ENCODE measurements at regions not wholly inside any gene's neighbourhood (a gene's known extent, or its start where the extent isn't known, plus 50 kb on each side); places are given as distances from the start of the nearest gene placed in this dataset.

DNA sequence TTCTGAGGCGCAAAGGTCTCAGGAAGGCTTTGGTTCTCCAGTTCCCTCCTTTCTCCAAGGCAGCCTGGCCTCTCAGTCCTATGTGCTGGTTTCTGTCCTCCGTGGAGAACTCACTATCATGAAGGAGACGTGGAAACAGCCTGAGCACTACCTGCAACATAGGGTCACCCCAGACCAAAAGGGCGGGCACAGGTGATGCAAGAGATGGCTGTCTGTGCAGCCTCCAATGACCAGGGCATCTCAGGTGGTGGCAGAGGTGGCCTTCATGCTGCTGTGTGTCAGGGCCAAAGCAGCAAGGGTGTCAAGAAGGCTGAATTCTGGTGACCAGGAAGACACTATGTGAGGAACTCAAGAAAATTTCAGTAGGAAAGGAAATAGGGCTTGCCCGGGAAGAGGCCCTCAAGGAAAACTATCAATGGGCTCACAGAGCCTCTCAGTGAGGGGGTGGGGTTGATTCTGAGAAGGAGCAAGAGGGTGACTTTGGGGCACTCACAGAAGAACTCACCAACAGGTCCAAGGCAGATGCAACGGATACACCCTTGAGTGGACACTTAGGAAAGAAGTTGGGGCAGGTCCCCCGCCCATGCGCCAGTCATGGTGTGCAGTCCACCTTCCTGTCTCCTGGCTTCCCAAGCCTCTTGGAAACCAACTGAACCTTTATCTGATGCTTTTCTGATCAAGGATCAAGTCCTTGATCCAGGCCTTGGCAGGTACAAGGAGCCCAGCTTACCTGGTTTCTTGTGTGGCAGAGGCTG lies 212.3 kb upstream of the B3GAT1 start:
- no peaks in the 10 kb centered on the region for H3K4me1 ChIP-seq (ENCODE audit: insufficient read depth, low read length)
- no peak overlapping the region for H3K27ac ChIP-seq (ENCODE audit: low read depth, low read length)
- no peak overlapping the region for H3K4me3 ChIP-seq (ENCODE audit: insufficient read depth, low read length)
- H2AFZ ChIP-seq (ENCODE audit: low read length), result no peak overlapping the region
- DNase-seq (ENCODE audit: insufficient read length, low spot score, missing footprints), result no peak
- no peaks in the 10 kb centered on the region for H3K27me3 ChIP-seq (ENCODE audit: insufficient read depth, low read length)
- no peaks in the 10 kb centered on the region for H3K9me3 ChIP-seq (ENCODE audit: low read depth, low read length)
- TF ChIP-seq CTCF (IDR thresholded peaks at IDR 0.05; ENCODE audit: extremely low read depth, low read depth, low read length), result no peak
- no peak overlapping the region for H3K4me2 ChIP-seq (ENCODE audit: insufficient read depth, low read length)
- H3K36me3 ChIP-seq (ENCODE audit: insufficient read depth, low read length), result no peaks in the 10 kb centered on the region
- H4K20me1 ChIP-seq (ENCODE audit: insufficient read depth, low read length), result no peaks in the 10 kb centered on the region
- no peaks in the 10 kb centered on the region for H3K79me2 ChIP-seq (ENCODE audit: insufficient read depth, low read length)

DNA sequence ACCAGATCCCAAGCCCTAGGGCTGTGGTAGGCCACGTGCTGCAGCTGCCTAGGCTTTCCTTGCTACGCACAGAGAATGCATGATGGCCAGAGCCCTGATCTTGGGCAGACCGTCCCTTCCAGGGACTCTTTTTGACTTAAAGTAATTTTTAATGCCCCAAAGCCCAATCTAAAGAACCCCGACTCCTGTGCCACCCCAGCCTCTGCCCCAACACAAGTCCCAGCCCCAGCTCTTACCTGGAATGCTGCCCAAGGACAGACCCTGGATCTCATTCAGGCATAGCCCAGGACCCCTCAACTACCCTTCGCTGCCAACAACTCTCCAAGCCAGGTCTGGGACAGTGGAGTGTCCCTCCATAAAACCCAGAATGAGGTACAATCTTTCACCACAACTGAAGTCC lies 211.7 kb upstream of the B3GAT1 start:
- Histone ChIP-seq H3K36me3 (ENCODE audit: insufficient read depth, low read length) (no peaks in the 10 kb centered on the region), H4K20me1 (ENCODE audit: insufficient read depth, low read length) (no peaks in the 10 kb centered on the region), H3K27ac (ENCODE audit: low read depth, low read length) (no peak overlapping the region), H3K4me3 (ENCODE audit: insufficient read depth, low read length) (no peak overlapping the region), H3K4me1 (ENCODE audit: insufficient read depth, low read length) (no peaks in the 10 kb centered on the region), H3K79me2 (ENCODE audit: insufficient read depth, low read length) (no peaks in the 10 kb centered on the region), H3K4me2 (ENCODE audit: insufficient read depth, low read length) (no peak overlapping the region), H2AFZ (ENCODE audit: low read length) (no peak overlapping the region), H3K9me3 (ENCODE audit: low read depth, low read length) (no peaks in the 10 kb centered on the region), H3K27me3 (ENCODE audit: insufficient read depth, low read length) (no peaks in the 10 kb centered on the region)
- no peak for TF ChIP-seq CTCF (IDR thresholded peaks at IDR 0.05; ENCODE audit: extremely low read depth, low read depth, low read length)
- DNase-seq (ENCODE audit: insufficient read length, low spot score, missing footprints), result no peak

DNA sequence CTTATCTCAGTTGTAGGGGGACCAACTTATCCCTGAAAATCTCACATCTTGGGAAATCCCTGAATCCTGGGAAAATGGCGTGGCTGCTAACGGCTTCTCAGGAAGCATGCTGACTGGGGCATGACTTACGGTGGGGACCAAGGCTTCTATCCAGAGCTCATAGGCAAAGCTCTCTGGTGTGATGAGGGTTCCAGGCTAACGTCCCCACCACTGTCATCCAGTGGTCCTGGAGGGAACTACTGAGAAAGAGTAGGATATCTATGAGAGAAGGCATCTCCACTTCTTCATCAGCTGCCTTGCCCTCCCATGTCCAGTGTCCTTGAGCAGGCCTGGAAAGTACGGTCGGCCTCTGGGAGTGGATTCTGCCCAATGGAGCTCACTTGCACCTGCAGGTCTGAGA lies 210.4 kb upstream of the B3GAT1 start:
- H3K4me1 ChIP-seq (ENCODE audit: insufficient read depth, low read length), result no peaks in the 10 kb centered on the region
- no peak for DNase-seq (ENCODE audit: insufficient read length, low spot score, missing footprints)
- H3K4me2 ChIP-seq (ENCODE audit: insufficient read depth, low read length), result no peak overlapping the region
- H3K4me3 ChIP-seq (ENCODE audit: insufficient read depth, low read length), result no peak overlapping the region
- no peaks in the 10 kb centered on the region for H3K36me3 ChIP-seq (ENCODE audit: insufficient read depth, low read length)
- no peaks in the 10 kb centered on the region for H4K20me1 ChIP-seq (ENCODE audit: insufficient read depth, low read length)
- no peaks in the 10 kb centered on the region for H3K27me3 ChIP-seq (ENCODE audit: insufficient read depth, low read length)
- no peak for TF ChIP-seq CTCF (IDR thresholded peaks at IDR 0.05; ENCODE audit: extremely low read depth, low read depth, low read length)
- no peak overlapping the region for H3K27ac ChIP-seq (ENCODE audit: low read depth, low read length)
- no peak overlapping the region for H2AFZ ChIP-seq (ENCODE audit: low read length)
- H3K9me3 ChIP-seq (ENCODE audit: low read depth, low read length), result no peaks in the 10 kb centered on the region
- H3K79me2 ChIP-seq (ENCODE audit: insufficient read depth, low read length), result no peaks in the 10 kb centered on the region

DNA sequence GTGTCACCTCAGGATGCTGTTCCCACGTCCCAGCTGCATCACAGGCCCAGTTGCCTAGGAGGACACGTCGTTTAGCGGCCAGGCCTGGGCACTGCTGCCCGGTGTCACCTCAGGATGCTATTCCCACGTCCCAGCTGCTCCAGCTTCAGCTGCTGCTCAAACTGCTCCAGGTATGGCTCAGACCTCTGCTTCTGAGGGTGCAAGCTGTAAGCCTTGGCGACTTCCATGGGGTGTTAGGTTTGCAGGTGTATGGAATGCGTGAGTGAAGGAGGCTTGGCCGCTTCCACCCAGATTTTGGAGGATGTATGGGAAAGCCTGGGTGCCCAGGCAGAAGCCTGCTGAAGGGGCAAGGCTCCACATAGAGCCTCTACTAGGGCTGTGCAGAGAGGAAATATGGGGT lies 205.3 kb upstream of the B3GAT1 start:
- no peak overlapping the region for H2AFZ ChIP-seq (ENCODE audit: low read length)
- H3K27me3 ChIP-seq (ENCODE audit: insufficient read depth, low read length), result no peaks in the 10 kb centered on the region
- no peak for TF ChIP-seq CTCF (IDR thresholded peaks at IDR 0.05; ENCODE audit: extremely low read depth, low read depth, low read length)
- no peak for DNase-seq (ENCODE audit: insufficient read length, low spot score, missing footprints)
- no peak overlapping the region for H3K4me2 ChIP-seq (ENCODE audit: insufficient read depth, low read length)
- no peak overlapping the region for H3K27ac ChIP-seq (ENCODE audit: low read depth, low read length)
- no peaks in the 10 kb centered on the region for H3K36me3 ChIP-seq (ENCODE audit: insufficient read depth, low read length)
- no peaks in the 10 kb centered on the region for H4K20me1 ChIP-seq (ENCODE audit: insufficient read depth, low read length)
- no peaks in the 10 kb centered on the region for H3K9me3 ChIP-seq (ENCODE audit: low read depth, low read length)
- H3K4me1 ChIP-seq (ENCODE audit: insufficient read depth, low read length), result no peaks in the 10 kb centered on the region
- H3K4me3 ChIP-seq (ENCODE audit: insufficient read depth, low read length), result no peak overlapping the region
- no peaks in the 10 kb centered on the region for H3K79me2 ChIP-seq (ENCODE audit: insufficient read depth, low read length)

Measured in osteoblast (primary cell).